HG03060 (cell line): ENCODE measurements at regions not wholly inside any gene's neighbourhood (a gene's known extent, or its start where the extent isn't known, plus 50 kb on each side); places are given as distances from the start of the nearest gene placed in this dataset.
A peak's percentile ranks its signal among the peaks of the same experiment; 100 is the strongest.
"Not testable (repeated sequence)": the region's sequence is repeated elsewhere in the genome, so short reads cannot be mapped to it uniquely, and the experiment has no call there.

Experiments
- ATAC-seq: cut with Tn5 transposase; IDR thresholded peaks from one replicate; pipeline ENCODE4 v1.9.1; 2021; ENCODE audit warnings: low read depth, moderate number of reproducible peaks; ENCODE audit not compliant: unreplicated experiment

DNA sequence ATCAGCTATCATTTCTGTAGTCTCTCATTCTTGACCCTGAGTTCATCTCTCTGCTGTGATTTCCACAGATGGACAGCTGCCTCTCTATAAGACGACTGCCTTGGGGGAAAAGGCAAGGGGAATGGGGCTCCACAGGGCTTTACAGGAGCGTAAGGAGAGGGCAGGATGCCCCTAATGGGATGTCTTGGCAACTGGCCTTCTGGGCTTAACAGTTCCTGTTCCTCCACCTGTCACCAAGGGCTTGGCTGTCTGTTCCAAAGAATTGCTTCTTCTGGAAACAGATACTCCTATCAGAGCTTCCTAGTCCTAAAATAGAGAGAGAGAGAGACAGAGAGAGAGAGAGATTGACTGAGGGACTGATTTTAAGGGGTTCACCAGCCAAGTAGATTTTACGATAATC, 181.9 kb downstream of the TMEM200A start:
- ATAC-seq = no peak

DNA sequence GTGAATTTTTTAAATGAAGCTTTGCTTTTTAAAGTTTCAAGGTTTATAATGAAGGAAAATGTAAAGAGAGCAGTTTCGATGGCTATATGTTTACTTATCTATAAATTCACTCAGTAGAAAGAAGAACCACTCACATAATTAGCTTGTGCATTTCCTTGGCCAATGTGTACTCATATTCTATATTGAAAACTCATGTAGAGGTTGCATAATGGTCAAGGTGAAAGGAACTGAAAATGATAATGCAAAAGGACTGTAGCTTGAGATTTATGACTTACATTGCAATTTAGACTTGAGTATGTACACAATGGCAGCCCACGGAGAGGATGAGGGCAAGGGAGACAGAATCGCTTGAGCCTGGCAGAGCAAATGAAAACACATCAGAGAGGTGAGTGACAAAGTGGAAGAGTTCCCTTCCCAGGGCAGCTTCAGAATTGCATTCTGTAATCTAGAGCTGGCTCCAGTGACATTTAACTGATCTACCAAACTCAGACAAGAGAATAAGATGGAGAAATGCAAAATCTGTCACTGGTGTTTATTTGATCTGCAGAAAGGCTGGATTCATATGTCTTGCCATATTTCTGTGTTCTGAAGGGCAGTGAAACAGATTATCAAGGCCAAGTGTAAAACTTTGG, 191.8 kb downstream of the TMEM200A start:
- no peak for ATAC-seq

- ATAC-seq = no peak
Measured at GRCh38 chr6:130558131-130558530, 192.3 kb downstream of the TMEM200A start.

DNA sequence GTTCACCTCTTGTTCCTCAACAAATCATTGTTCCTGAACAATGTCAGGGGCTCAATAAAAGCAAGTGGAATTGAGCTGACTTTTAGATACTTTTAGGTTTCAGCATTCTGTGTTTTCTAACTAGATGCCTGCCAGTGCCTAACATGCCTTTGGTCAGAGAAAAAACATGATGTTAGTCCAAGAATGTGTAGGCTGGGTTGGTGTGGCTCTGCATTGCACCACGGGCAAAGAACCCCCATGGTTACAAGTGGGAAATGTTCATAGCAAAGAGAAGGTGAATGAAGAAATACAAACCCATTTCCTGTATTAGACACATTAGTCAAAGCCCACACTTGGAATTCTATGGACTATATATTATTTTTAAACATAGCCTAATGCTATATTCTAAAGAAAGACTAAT, 193.3 kb downstream of the TMEM200A start:
- ATAC-seq = no peak

DNA sequence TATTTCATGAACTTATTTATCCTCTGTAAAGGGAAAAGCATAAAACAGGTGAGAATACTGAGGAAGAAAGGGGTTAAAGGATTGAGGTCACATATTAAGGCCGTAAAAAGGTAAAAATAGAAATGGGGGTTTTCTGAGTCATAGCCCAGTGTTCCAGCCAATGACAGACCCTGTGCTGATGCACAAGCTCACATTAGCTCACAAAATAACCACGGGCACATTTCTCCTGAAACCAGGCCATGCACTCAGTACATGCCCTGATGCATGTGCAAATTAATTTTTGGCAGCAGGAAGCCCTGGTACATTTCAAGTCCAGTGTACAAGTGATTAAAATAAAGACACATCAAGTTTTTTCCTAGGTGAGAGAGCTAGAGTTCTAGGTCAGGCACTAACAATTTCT, 194.4 kb downstream of the TMEM200A start:
- ATAC-seq = no peak

DNA sequence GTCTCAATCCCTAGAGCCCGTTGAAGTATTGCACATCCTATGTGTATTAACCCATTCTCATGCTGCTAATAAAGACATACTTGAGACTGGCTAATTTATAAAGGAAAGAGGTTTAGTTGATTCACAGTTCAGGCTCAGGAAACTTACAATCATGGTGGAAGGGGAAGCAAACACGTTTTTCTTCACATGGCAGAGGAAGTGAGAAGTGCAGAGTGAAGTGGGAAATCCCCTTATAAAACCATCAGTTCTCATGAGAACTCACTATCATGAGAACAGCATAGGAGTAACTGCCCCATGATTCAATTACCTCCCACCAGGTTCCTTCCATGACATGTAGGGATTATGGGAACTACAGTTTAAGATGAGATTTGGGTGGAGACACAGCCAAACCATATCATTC, 195.3 kb downstream of the TMEM200A start:
- not testable (repeated sequence) for ATAC-seq

DNA sequence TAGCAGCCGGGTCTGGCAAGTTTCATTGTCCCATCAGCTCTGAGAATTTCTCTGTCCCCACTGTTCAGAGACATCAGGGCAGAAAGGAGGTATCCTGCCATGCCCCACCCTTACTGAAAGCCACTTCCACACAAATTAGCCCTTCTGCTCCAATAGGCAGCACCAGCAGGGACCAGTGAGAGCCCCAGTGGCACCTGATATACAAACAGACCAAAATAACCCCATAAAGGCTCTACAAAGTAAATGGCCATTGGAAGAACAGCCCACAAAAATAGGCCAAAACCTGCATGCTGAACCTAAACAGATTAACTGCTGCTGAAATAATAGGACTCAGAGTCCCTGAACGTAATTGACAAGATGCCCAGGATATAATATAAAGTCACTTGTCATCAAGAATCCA, 199.9 kb downstream of the TMEM200A start:
- ATAC-seq = no peak

DNA sequence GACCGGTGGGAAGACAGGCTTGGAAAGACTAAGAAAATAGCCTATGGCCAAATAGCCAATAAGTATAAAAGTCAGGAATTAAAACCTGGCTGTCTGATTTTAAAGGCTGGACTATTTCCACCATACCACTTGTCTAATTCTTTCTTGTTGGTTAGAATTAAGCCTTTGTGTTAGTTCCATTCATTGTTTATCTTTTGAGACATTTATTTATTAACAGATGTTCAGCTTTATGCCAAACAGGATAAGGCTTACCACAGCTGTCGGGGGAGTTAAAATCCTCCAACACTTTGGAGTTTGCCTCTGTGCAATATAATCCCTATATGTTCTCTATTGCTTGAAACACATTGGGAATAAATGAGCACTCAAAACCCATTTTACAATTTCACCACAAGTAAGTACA, 208.3 kb downstream of the TMEM200A start:
- no peak for ATAC-seq

- ATAC-seq = no peak
Measured at GRCh38 chr6:130575557-130575956, 209.7 kb downstream of the TMEM200A start.

GRCh38 chr6:130575971-130576370, 210.2 kb downstream of the TMEM200A start:
- ATAC-seq = peak; percentile 99

DNA sequence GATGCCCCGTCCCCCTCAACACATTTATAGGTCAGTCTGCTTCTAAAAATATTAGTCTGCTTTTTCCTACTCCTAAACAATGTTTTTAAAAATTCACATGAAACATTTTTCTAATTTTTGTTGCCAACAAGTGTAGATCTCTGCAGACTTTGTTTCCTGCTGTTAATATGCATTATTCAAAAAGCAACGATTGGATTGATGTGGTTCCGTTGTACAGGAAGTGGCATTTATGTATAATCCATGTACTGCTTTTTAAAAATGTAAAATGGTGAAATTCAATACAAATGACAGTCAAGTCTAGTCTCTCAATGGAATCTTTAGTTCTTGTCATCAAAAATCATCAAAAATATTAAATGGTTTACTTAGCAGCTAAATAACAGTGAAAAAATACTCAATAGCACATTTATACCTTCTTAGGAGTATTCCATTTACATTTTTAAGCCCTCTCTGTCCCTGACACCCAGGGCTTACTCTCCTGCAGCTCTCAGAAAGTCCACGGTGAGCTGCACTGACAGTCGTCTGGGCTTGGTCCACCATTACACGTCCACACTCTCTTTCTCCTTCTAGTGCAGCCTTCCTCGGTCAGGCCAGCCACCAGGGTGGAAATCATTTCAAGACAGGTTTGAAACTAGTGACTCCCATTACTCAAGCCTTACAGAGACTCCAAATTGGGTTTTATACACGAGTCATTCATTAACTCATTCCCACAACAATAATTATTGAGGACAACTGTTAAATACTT, 211.5 kb downstream of the TMEM200A start:
- ATAC-seq = no peak

- ATAC-seq = no peak
Measured at GRCh38 chr6:130578713-130579112, 212.9 kb downstream of the TMEM200A start.

DNA sequence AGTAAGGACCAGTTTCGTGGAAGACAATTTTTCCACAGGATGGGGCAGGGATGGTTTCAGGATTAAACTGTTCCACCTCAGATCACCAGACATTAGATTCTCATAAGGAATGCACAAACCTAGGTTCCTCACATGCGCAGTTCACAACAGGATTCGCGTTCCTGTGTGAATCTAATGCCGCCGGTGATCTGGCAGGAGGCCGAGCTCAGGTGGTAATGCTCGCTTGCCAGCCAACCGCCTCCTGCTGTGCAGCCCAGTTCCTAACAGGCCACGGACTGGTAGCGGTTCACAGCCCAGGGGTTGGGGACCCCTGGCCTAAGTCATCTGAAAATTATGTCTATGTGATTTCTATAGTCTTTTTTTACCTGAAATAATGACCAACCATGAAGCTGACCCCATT, 217.5 kb downstream of the TMEM200A start:
- ATAC-seq = no peak

DNA sequence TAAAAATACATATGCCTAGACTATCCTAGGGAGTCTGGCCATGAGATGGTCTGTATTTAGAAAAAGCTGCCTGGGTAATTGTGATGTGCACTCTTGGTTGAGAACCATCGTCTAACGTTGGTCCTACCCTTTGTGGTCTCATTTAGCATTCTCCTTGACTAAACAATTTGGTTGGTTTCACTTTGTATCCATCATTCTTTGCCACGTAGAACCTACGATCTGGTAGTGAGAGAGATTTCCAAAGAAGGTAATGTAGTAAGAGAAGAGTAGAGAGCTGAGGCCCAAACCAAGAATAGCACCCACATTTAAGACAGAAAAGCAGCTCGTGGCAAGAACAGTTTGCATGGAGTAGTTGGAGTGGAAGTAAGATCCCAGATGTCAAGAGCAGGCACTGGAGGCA, 219.8 kb downstream of the TMEM200A start:
- ATAC-seq = no peak

DNA sequence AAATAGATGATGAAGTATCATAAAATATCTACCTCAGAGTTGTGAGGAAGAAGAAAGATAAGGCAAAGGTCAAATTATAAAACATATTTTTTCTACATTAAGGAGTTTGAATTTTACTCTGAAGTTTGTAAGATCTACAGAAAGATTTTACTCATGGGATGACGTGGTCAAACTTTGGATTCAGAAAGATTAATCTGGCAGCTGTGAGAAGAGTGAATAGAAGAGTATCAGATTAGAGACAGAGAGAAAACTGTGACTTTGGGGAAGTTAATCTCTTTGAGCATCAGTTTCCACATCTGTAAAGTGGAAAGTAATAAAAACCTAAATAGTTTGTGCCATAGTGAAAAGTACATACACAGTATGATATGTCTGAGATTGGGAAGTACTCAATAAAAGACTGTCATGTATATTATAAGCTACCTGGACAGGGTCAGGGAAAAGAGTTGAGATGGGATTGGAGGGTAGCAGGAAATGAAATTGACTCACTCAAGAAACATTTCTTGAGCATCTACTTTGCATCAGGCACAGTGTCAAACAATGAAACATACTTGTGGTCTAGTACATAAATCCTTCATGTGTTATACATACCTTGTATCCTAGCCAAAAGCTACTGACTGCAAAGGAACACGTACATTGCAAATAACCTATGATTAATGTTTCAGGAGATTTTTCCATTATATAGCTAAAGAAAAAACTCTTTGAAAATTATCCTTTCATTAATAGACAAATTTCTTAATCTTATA, 222.1 kb downstream of the TMEM200A start:
- no peak for ATAC-seq

DNA sequence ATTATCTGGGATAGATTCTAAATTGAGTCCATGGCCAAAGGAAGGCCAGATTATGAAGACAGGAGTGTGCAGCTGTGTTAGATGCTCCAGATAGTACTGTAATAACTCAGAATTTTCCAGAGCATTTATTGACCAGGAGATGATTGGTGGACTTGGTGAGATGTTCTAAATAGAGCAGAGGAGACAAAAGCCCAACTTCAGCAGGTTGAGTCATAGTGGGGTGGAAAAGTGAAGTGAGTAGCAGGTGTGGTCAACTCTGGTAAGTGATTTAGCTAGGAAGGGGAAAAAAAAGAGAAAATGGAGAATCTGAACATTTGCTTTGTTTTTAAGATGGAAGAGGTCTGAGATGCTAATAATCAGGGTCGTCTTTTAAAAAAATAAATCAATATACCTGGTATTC, 227.4 kb downstream of the TMEM200A start:
- ATAC-seq = no peak

DNA sequence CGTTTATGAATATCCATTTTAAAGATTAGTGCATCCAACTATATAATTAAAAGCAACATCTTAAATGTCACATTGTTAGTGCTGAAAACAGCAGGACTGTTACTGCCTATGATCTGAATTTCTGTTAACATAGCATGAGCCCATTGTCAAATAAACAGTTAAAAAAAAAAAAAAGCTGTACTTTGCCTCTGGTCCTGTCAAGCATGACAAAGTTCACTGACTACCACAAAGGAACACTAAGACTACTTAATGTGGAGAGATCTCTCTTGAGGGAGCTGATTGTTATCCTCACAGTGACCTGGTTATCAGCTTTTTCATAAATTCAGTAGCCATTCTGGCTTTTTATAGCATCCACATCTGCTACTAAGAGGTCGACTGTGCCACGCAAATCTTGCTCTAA, 228.1 kb downstream of the TMEM200A start:
- ATAC-seq = no peak

DNA sequence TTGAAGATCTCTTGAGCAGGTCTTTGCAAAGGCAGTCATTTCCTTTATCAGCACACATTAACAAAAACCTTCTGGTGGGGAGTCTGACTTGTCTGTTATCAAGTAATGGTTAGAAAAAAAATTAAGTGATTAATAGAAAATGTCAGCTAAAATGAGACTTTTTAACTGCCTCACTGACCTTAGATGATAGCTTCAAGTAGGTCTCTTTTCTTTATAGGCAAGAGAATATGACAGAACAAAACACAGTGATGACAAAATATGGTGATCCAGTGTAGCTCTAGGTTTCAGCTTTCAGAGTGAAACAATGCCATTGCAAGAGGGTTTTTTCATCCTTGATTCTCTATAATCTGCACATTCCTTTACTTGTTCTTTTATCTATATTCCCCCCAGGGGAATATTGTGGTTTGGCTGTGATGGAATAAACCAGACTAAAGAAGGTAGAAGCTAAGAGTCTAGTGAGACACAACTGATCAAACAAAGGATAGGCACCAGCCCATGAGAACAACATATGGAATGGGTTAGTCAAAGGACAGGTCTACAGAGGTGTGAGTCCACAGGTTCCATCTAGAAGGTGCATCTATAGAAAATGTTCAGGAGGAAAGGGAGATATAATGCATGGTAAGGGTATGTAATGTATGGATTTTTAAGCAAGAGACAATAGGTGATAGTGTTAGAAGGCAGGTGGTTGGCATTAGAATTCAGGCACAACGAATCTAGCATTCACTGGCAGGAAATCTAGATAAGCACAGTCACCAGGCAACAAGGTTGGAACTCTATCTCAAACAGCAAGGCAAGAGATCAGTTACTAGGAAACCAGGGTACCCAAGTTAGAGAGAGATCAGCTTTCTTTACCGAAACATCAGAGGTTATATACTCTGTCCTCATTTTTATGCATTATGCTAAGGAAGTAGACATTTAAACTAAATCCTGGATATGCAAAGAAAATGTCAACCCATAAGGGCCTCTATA, 228.9 kb upstream of the SMLR1 start:
- no peak for ATAC-seq

- ATAC-seq = no peak
Measured at GRCh38 chr6:130600880-130601341, 226.3 kb upstream of the SMLR1 start.

DNA sequence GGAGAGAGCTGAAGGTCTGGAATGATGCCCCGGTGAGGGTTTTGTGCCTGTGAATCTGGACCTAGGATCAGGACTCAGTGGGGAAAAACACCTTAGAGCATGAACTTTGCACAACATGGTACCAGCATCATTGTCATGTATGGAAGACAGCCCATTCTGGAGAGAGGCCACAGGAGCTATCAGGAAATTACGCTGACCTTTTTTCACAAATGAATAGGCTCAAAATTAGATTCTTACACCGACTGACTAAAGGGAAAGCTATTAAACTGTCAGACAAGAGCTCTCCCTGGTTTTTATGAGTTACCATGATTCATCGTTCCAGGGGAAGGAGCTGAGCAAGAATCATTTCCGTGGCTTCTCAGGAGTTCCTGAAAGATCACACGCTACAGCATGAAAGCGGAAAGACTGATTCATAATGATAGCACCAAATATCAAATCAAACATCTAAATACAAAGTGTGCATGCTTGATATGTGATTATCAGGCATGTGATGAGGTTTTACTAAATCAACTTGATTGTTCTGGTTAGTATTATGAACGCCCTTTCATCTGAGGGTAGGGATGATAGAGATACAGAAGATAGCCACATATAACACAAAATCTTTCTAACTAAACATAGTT, 224.9 kb upstream of the SMLR1 start:
- ATAC-seq = no peak
